ENCODE measurements at regions not wholly inside any gene's neighbourhood (a gene's known extent, or its start where the extent isn't known, plus 50 kb on each side); places are given as distances from the start of the nearest gene placed in this dataset.
A peak's percentile ranks its signal among the peaks of the same experiment; 100 is the strongest.

- Histone ChIP-seq H2AFZ (ENCODE audit: low read depth, low read length) (peak overlapping the region; percentile 27), H4K20me1 (replicated peaks; ENCODE audit: control insufficient read depth, extremely low read depth, insufficient read depth, low read length) (no peaks in the 10 kb centered on the region), H3K4me1 (ENCODE audit: control insufficient read depth, extremely low read depth, insufficient read depth, low read length) (peaks cover 25% of the 10 kb centered on the region), H3K4me3 (replicated peaks in 1 of 3; ENCODE audit: insufficient read depth in 1 of 3, low read depth in 1 of 3, low read length in 3 of 3) (no peak overlapping the region), H3K4me2 (ENCODE audit: insufficient read depth, low read length) (peak overlapping the region; percentile 21), H3K27ac (ENCODE audit: insufficient read depth, low read depth, low read length) (no peak overlapping the region), H3K27me3 (ENCODE audit: control insufficient read depth in 2 of 2, insufficient read depth in 2 of 2, low read length in 2 of 2) (no peaks in the 10 kb centered on the region), H3K9ac (replicated peaks; ENCODE audit: extremely low read depth, insufficient read depth, low read length) (no peak overlapping the region), H3K9me3 (replicated peaks; ENCODE audit: control insufficient read depth, insufficient read depth, low read length) (no peaks in the 10 kb centered on the region), H3K79me2 (ENCODE audit: control insufficient read depth, insufficient read depth, low read length) (no peaks in the 10 kb centered on the region), H3K9me1 (replicated peaks; ENCODE audit: control insufficient read depth, extremely low read depth, insufficient read depth, low read length) (no peaks in the 10 kb centered on the region), H3K36me3 (ENCODE audit: control insufficient read depth in 2 of 2, extremely low read depth in 1 of 2, insufficient read depth in 2 of 2, low read length in 2 of 2) (no peaks in the 10 kb centered on the region)
- ChIA-PET CTCF (interaction anchor here (0.6 to 1.4 kb wide), 8 partner anchors 10 to 132 kb away, joined by 3 to 6 read pairs (median 3); no protein-coding TSS in a partner anchor), POLR2A (no interaction called here)
- no TSS peak for BruUV-seq (replicated peaks)
- peak; percentile 33 for DNase-seq (ENCODE audit: low read depth, low spot score)
- no peak for FAIRE-seq
- dilution Hi-C loops (cut with MboI; ENCODE audit: extremely low pct_ligation_motif_present, low sequenced_read_pairs) (no loop called here), intact Hi-C loops (cut with micrococcal nuclease) (loop anchor here (1.0 kb wide), 1 partner anchor 12 kb away; no protein-coding TSS in a partner anchor)
- no peak for TF ChIP-seq JUN (IDR thresholded peaks at IDR 0.05; ENCODE audit: borderline replicate concordance, insufficient read depth, insufficient read length, low read depth)
- no peak for TF ChIP-seq POLR2A (IDR thresholded peaks at IDR 0.05; ENCODE audit: low read depth, low read length)
- TF ChIP-seq FOS (IDR thresholded peaks at IDR 0.05; ENCODE audit: borderline replicate concordance, insufficient read depth, low read length) = no peak
- no peak for TF ChIP-seq CTCF (IDR thresholded peaks at IDR 0.05; ENCODE audit: extremely low read depth in 1 of 2, insufficient read depth in 1 of 2, low read depth in 1 of 2, low read length in 2 of 2)
- no peak for TF ChIP-seq POLR2AphosphoS5 (IDR thresholded peaks at IDR 0.05; ENCODE audit: insufficient read depth, low read depth, low read length)
- TF ChIP-seq MYC (IDR thresholded peaks at IDR 0.05; ENCODE audit: low read depth, low read length) = no peak
- TF ChIP-seq, protein P1, sequence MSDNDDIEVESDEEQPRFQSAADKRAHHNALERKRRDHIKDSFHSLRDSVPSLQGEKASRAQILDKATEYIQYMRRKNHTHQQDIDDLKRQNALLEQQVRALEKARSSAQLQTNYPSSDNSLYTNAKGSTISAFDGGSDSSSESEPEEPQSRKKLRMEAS (IDR thresholded peaks at IDR 0.05; ENCODE audit: insufficient read depth, insufficient read length) = no peak
- no peak for TF ChIP-seq EZH2 (IDR thresholded peaks at IDR 0.05; ENCODE audit: borderline replicate concordance, low read depth, low read length, severe bottlenecking)
- TF ChIP-seq GATA2 (IDR thresholded peaks at IDR 0.05; ENCODE audit: insufficient read depth, insufficient read length, low read depth, low read length) = no peak
Observed at GRCh38 chr11:33953289-33953688, 61.4 kb upstream of the LMO2 start.
